ENCODE measurements at regions not wholly inside any gene's neighbourhood (a gene's known extent, or its start where the extent isn't known, plus 50 kb on each side); places are given as distances from the start of the nearest gene placed in this dataset.

GRCh38 chr7:130923930-130924329, 189.9 kb upstream of the KLF14 start:
- POLR2A ChIA-PET = no interaction called here
- H3K9me3 ChIP-seq (ENCODE audit: control insufficient read depth, insufficient read depth, low read depth, low read length) = no peaks in the 10 kb centered on the region
- TF ChIP-seq ZNF311 (tag by site-specific recombination; IDR thresholded peaks at IDR 0.05; ENCODE audit: borderline replicate concordance) (no peak), ZBTB1 (tag by site-specific recombination; IDR thresholded peaks at IDR 0.05) (no peak), BCL11A (tag by site-specific recombination; IDR thresholded peaks at IDR 0.05; ENCODE audit: low read depth) (no peak), ZFP41 (tag by site-specific recombination; IDR thresholded peaks at IDR 0.05; ENCODE audit: borderline replicate concordance) (no peak), ZNF2 (tag by site-specific recombination; IDR thresholded peaks at IDR 0.05) (no peak), ZBTB10 (tag by site-specific recombination; IDR thresholded peaks at IDR 0.05) (no peak), ZNF629 (tag by site-specific recombination; IDR thresholded peaks at IDR 0.05) (no peak), PRDM1 (tag by site-specific recombination; IDR thresholded peaks at IDR 0.05) (no peak), ZNF747 (tag by site-specific recombination; IDR thresholded peaks at IDR 0.05) (no peak)
- no peaks in the 10 kb centered on the region for H3K36me3 ChIP-seq (ENCODE audit: control insufficient read depth in 2 of 2, insufficient read depth in 1 of 2, low read length in 2 of 2)
- H3K27ac ChIP-seq (ENCODE audit: extremely low read depth, low read depth, low read length) = no peak overlapping the region
- peaks cover 8% of the 10 kb centered on the region for H3K4me1 ChIP-seq (ENCODE audit: control insufficient read depth, insufficient read depth, low read length)
- H3K4me3 ChIP-seq (ENCODE audit: low read depth, low read length) = no peak overlapping the region
- CTCF ChIA-PET = no interaction called here

- POLR2A ChIA-PET = no interaction called here
These were observed 191.3 kb upstream of the KLF14 start for GRCh38 chr7:130925136-130925794.

GRCh38 chr7:130926001-130926691, 192.1 kb upstream of the KLF14 start:
- no peaks in the 10 kb centered on the region for H3K9me3 ChIP-seq (ENCODE audit: control insufficient read depth, insufficient read depth, low read depth, low read length)
- ChIA-PET CTCF (no interaction called here), POLR2A (no interaction called here)
- TF ChIP-seq YY1 (tag by site-specific recombination; IDR thresholded peaks at IDR 0.05) (no peak), ZNF175 (tag by site-specific recombination; IDR thresholded peaks at IDR 0.05) (no peak), IKZF3 (tag by site-specific recombination; IDR thresholded peaks at IDR 0.05) (no peak), ZNF398 (tag by site-specific recombination; IDR thresholded peaks at IDR 0.05) (no peak), ZNF214 (tag by site-specific recombination; IDR thresholded peaks at IDR 0.05; ENCODE audit: borderline replicate concordance) (no peak), SCRT2 (tag by site-specific recombination; IDR thresholded peaks at IDR 0.05) (no peak), ZNF280D (tag by site-specific recombination; IDR thresholded peaks at IDR 0.05) (no peak), ZNF132 (tag by site-specific recombination; IDR thresholded peaks at IDR 0.05; ENCODE audit: borderline replicate concordance) (no peak), ZNF138 (tag by site-specific recombination; IDR thresholded peaks at IDR 0.05; ENCODE audit: borderline replicate concordance) (no peak), ZBTB48 (tag by site-specific recombination; IDR thresholded peaks at IDR 0.05) (no peak), SP3 (tag by site-specific recombination; IDR thresholded peaks at IDR 0.05) (no peak), YY2 (tag by site-specific recombination; IDR thresholded peaks at IDR 0.05) (no peak), ZNF114 (tag by site-specific recombination; IDR thresholded peaks at IDR 0.05) (no peak), ZNF184 (tag by site-specific recombination; IDR thresholded peaks at IDR 0.05) (no peak), ZNF629 (tag by site-specific recombination; IDR thresholded peaks at IDR 0.05) (no peak)
- no peaks in the 10 kb centered on the region for H3K36me3 ChIP-seq (ENCODE audit: control insufficient read depth in 2 of 2, insufficient read depth in 1 of 2, low read length in 2 of 2)
- peaks cover 2% of the 10 kb centered on the region; the same call in 1 of the 2 replicates for H3K4me1 ChIP-seq (ENCODE audit: control insufficient read depth, insufficient read depth, low read length)
- H3K4me3 ChIP-seq (ENCODE audit: low read depth, low read length) = no peak overlapping the region
- H3K27ac ChIP-seq (ENCODE audit: extremely low read depth, low read depth, low read length) = no peak overlapping the region

More at GRCh38 chr7:130925136-130925794, 191.3 kb upstream of the KLF14 start:
- Histone ChIP-seq H3K4me1 (ENCODE audit: control insufficient read depth, insufficient read depth, low read length) (peaks cover 6% of the 10 kb centered on the region; the same call in 1 of the 2 replicates), H3K27ac (ENCODE audit: extremely low read depth, low read depth, low read length) (no peak overlapping the region), H3K9me3 (ENCODE audit: control insufficient read depth, insufficient read depth, low read depth, low read length) (no peaks in the 10 kb centered on the region), H3K4me3 (ENCODE audit: low read depth, low read length) (no peak overlapping the region), H3K36me3 (ENCODE audit: control insufficient read depth in 2 of 2, insufficient read depth in 1 of 2, low read length in 2 of 2) (no peaks in the 10 kb centered on the region)
- CTCF ChIA-PET = no interaction called here
- 0 out of 2 replicates have a peak, but pooled peaks have one; percentile 10 for TF ChIP-seq SCRT2 (tag by site-specific recombination; IDR thresholded peaks at IDR 0.05)
- TF ChIP-seq KLF8 (tag by site-specific recombination; IDR thresholded peaks at IDR 0.05) = no peak
- no peak for TF ChIP-seq ZNF335 (tag by site-specific recombination; conservative IDR thresholded peaks at IDR 0.05)
- TF ChIP-seq YY1 (tag by site-specific recombination; IDR thresholded peaks at IDR 0.05) = no peak
- TF ChIP-seq ZNF792 (tag by site-specific recombination; IDR thresholded peaks at IDR 0.05) = no peak

Measured in HEK293 (cell line).